GM10248 (cell line): ENCODE measurements at regions not wholly inside any gene's neighbourhood (a gene's known extent, or its start where the extent isn't known, plus 50 kb on each side); places are given as distances from the start of the nearest gene placed in this dataset.

Source experiments
- CTCF ChIA-PET: fragments of 300-600 bp; sonication (Branson Sonifier 250); formaldehyde crosslinking; extraction: SDS; loops from one replicate; lab custom pipeline; 2021; ENCODE audit warnings: antibody characterized with exemption; lab: Yijun Ruan, JAX
- POLR2A ChIA-PET: fragments of 350-650 bp; sonication (Branson Sonifier 250); formaldehyde crosslinking; extraction: SDS; loops from one replicate; lab custom pipeline; 2020; ENCODE audit warnings: antibody characterized with exemption; lab: Yijun Ruan, JAX
- DNase-seq: peaks from one replicate; pipeline ENCODE4 v3.0.0; 2012; ENCODE audit errors: extremely low spot score
- CTCF ChIP-seq: IDR thresholded peaks from 2 replicates; pipeline ENCODE4 v1.5.1; 2012; ENCODE audit warnings: mild to moderate bottlenecking, low read depth; ENCODE audit errors: extremely low read depth, missing control alignments, control extremely low read depth

- no peak for DNase-seq
- CTCF ChIA-PET, result interaction anchor here (1.0 kb wide), 1 partner anchor 12 kb away, joined by 3 read pairs; no protein-coding TSS in a partner anchor
Observed at GRCh38 chr12:91368613-91369012, 186.0 kb upstream of the DCN start.

GRCh38 chr12:91367234-91367849 lies 184.7 kb upstream of the DCN start:
- peak; percentile 9 for DNase-seq

More at GRCh38 chr12:91368613-91369012, 186.0 kb upstream of the DCN start:
- no peak for TF ChIP-seq CTCF
- POLR2A ChIA-PET, result no interaction called here

GRCh38 chr12:91364471-91365184 lies 182.0 kb upstream of the DCN start:
- ChIA-PET POLR2A (no interaction called here), CTCF (interaction anchor here (1.3 to 2.5 kb wide), 4 partner anchors 9 to 499 kb away, joined by 3 to 21 read pairs (median 4); no protein-coding TSS in a partner anchor)
- no peak for TF ChIP-seq CTCF
- DNase-seq, result no peak

More at GRCh38 chr12:91367234-91367849, 184.7 kb upstream of the DCN start:
- ChIA-PET CTCF (interaction anchor here (1.0 to 2.5 kb wide), 2 partner anchors 13 to 14 kb away, joined by 3 to 21 read pairs; no protein-coding TSS in a partner anchor), POLR2A (no interaction called here)
- peak; percentile 28 for TF ChIP-seq CTCF

GRCh38 chr12:91361864-91362263 lies 179.2 kb upstream of the DCN start:
- peak; percentile 49 for TF ChIP-seq CTCF
- ChIA-PET POLR2A (no interaction called here), CTCF (interaction anchor here (0.9 to 2.2 kb wide), 6 partner anchors 9 to 1293 kb away, joined by 3 to 10 read pairs (median 4); no protein-coding TSS in a partner anchor)
- DNase-seq, result peak; percentile 20

- no peak for TF ChIP-seq CTCF
- CTCF ChIA-PET, result no interaction called here
- no peak for DNase-seq
- POLR2A ChIA-PET, result no interaction called here
Observed at GRCh38 chr12:91357381-91357780, 174.8 kb upstream of the DCN start.

- ChIA-PET CTCF (interaction anchor here (0.9 to 1.9 kb wide), 5 partner anchors 8 to 385 kb away, joined by 3 to 10 read pairs (median 3); no protein-coding TSS in a partner anchor), POLR2A (no interaction called here)
- DNase-seq, result no peak
- no peak for TF ChIP-seq CTCF
Observed at GRCh38 chr12:91356405-91356804, 173.8 kb upstream of the DCN start.
